Mammary epithelial cell (primary cell): ENCODE measurements at regions not wholly inside any gene's neighbourhood (a gene's known extent, or its start where the extent isn't known, plus 50 kb on each side); places are given as distances from the start of the nearest gene placed in this dataset.

Source experiments
- CTCF ChIP-seq, 2 donors: IDR thresholded peaks in 1 of 2; conservative IDR thresholded peaks in 1 of 2; 2 replicates each; pipeline ENCODE4 v1.5.1; 2011 to 2012; ENCODE audit warnings: inconsistent platforms in 2 of 2, low read length in 2 of 2, mild to moderate bottlenecking in 2 of 2, control low read depth in 1 of 2, low read depth in 1 of 2; ENCODE audit not compliant: insufficient read depth in 1 of 2; ENCODE audit errors: extremely low read depth in 1 of 2
- EZH2 ChIP-seq: IDR thresholded peaks from 2 replicates; pipeline ENCODE4 v1.6.1; 2012; ENCODE audit warnings: low read length, inconsistent platforms, borderline replicate concordance

GRCh38 chr12:29043069-29043468, 106.0 kb upstream of the FAR2 start:
- TF ChIP-seq CTCF (conservative IDR thresholded peaks at IDR 0.05 in 1 of 2, IDR thresholded peaks at IDR 0.05 in 1 of 2; ENCODE audit: extremely low read depth in 1 of 2, insufficient read depth in 1 of 2, low read depth in 1 of 2, low read length in 2 of 2) (no peak), EZH2 (no peak)
